ENCODE measurements at regions not wholly inside any gene's neighbourhood (a gene's known extent, or its start where the extent isn't known, plus 50 kb on each side); places are given as distances from the start of the nearest gene placed in this dataset.

- TF ChIP-seq POLR2A (IDR thresholded peaks at IDR 0.05; ENCODE audit: low read length): no peak
- no peak for TF ChIP-seq POLR2AphosphoS2 (conservative IDR thresholded peaks at IDR 0.05; ENCODE audit: low read length)
- no peak for TF ChIP-seq E2F6 (IDR thresholded peaks at IDR 0.05; ENCODE audit: borderline replicate concordance, low read depth)
Observed at GRCh38 chr5:91235271-91235694, 147.8 kb downstream of the ARRDC3 start.
